ENCODE measurements at regions not wholly inside any gene's neighbourhood (a gene's known extent, or its start where the extent isn't known, plus 50 kb on each side); places are given as distances from the start of the nearest gene placed in this dataset.

DNA sequence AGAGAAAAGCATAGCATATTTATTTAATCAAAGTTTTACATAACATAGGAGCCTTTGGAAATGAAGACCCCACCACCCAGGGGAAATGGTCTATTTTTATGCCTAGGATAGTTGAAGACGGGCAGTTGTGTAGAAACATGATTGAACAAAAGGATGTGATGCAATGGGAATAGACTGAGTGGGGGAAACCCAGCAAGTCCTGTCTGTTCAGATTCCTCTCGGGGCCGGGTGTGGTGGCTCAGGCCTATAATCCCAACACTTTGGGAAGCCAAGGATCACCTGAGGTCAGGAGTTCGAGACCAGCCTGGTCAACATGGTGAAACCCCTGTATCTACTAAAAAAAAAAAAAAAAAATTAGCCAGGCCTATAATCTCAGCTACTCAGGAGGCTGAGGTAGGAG is 298.3 kb downstream of the MATN1 start:
- no peak for TF ChIP-seq YY1 (IDR thresholded peaks at IDR 0.05; ENCODE audit: insufficient read depth, insufficient read length)
- TF ChIP-seq SUZ12 (IDR thresholded peaks at IDR 0.05; ENCODE audit: extremely low read depth, insufficient read depth, insufficient read length): no peak
- TF ChIP-seq ZNF274 (IDR thresholded peaks at IDR 0.05; ENCODE audit: low read depth, low read length): no peak

Data from NT2/D1 (cell line).